ENCODE measurements at regions not wholly inside any gene's neighbourhood (a gene's known extent, or its start where the extent isn't known, plus 50 kb on each side); places are given as distances from the start of the nearest gene placed in this dataset.

DNA sequence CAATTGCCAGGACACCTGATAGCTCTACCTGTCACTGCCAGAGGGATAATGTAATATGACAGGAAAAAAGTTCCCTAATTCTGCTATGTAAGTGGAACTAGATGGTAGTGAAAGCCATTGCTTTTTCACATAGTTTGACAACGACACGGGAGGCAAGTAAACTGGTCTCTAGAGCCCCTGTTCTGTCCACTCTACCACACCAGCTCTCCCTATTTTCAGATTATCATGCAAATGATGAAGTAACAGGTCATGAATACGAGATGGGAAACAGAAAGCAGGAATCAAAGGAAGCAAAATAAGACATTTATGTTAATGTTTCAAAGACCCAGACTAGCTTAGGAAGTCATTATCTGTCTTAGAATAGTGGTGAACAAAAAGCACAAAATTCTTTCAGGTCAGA, 56.2 kb downstream of the TAF11L14 start:
- Histone ChIP-seq H3K27ac (ENCODE audit: low read depth, low read length) (no peak overlapping the region), H3K9me2 (replicated peaks; ENCODE audit: control insufficient read depth, low read length) (no peaks in the 10 kb centered on the region), H3K4me3 (ENCODE audit: low read length) (no peak overlapping the region), H3K9me3 (ENCODE audit: control insufficient read depth, insufficient read depth, low read length) (no peaks in the 10 kb centered on the region), H3K4me1 (ENCODE audit: control insufficient read depth, low read length) (no peaks in the 10 kb centered on the region), H3K4me2 (ENCODE audit: low read length) (no peak overlapping the region), H3K79me2 (ENCODE audit: control insufficient read depth, low read length) (no peaks in the 10 kb centered on the region), H3F3A (ENCODE audit: control insufficient read depth, insufficient read depth) (no peaks in the 10 kb centered on the region), H4K20me1 (ENCODE audit: control insufficient read depth, insufficient read depth, low read depth, low read length) (no peaks in the 10 kb centered on the region), H3K36me3 (ENCODE audit: control insufficient read depth, low read length) (no peaks in the 10 kb centered on the region), H3K27me3 (ENCODE audit: control insufficient read depth, low read length) (no peaks in the 10 kb centered on the region)
- TF ChIP-seq, protein P1, sequence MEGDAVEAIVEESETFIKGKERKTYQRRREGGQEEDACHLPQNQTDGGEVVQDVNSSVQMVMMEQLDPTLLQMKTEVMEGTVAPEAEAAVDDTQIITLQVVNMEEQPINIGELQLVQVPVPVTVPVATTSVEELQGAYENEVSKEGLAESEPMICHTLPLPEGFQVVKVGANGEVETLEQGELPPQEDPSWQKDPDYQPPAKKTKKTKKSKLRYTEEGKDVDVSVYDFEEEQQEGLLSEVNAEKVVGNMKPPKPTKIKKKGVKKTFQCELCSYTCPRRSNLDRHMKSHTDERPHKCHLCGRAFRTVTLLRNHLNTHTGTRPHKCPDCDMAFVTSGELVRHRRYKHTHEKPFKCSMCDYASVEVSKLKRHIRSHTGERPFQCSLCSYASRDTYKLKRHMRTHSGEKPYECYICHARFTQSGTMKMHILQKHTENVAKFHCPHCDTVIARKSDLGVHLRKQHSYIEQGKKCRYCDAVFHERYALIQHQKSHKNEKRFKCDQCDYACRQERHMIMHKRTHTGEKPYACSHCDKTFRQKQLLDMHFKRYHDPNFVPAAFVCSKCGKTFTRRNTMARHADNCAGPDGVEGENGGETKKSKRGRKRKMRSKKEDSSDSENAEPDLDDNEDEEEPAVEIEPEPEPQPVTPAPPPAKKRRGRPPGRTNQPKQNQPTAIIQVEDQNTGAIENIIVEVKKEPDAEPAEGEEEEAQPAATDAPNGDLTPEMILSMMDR (IDR thresholded peaks at IDR 0.05; ENCODE audit: low read depth, low read length, poor library complexity, severe bottlenecking), result no peak
- TF ChIP-seq EZH2phosphoT487 (IDR thresholded peaks at IDR 0.05; ENCODE audit: borderline replicate concordance, low read length), result no peak

GRCh38 chr5:17691762-17692161, 57.5 kb downstream of the TAF11L14 start:
- TF ChIP-seq EZH2phosphoT487 (IDR thresholded peaks at IDR 0.05; ENCODE audit: borderline replicate concordance, low read length), result no peak
- TF ChIP-seq, protein P1 (IDR thresholded peaks at IDR 0.05; ENCODE audit: low read depth, low read length, poor library complexity, severe bottlenecking), result no peak
- Histone ChIP-seq H3K27ac (ENCODE audit: low read depth, low read length) (no peak overlapping the region), H3K4me2 (ENCODE audit: low read length) (no peak overlapping the region), H3K27me3 (ENCODE audit: control insufficient read depth, low read length) (no peaks in the 10 kb centered on the region), H3F3A (ENCODE audit: control insufficient read depth, insufficient read depth) (no peaks in the 10 kb centered on the region), H3K9me2 (replicated peaks; ENCODE audit: control insufficient read depth, low read length) (no peaks in the 10 kb centered on the region), H3K79me2 (ENCODE audit: control insufficient read depth, low read length) (no peaks in the 10 kb centered on the region), H3K4me1 (ENCODE audit: control insufficient read depth, low read length) (no peaks in the 10 kb centered on the region), H4K20me1 (ENCODE audit: control insufficient read depth, insufficient read depth, low read depth, low read length) (no peaks in the 10 kb centered on the region), H3K4me3 (ENCODE audit: low read length) (no peak overlapping the region), H3K9me3 (ENCODE audit: control insufficient read depth, insufficient read depth, low read length) (no peaks in the 10 kb centered on the region), H3K36me3 (ENCODE audit: control insufficient read depth, low read length) (no peaks in the 10 kb centered on the region)

- Histone ChIP-seq H3K4me3 (ENCODE audit: low read length) (no peak overlapping the region), H3K4me1 (ENCODE audit: control insufficient read depth, low read length) (no peaks in the 10 kb centered on the region), H3F3A (ENCODE audit: control insufficient read depth, insufficient read depth) (no peaks in the 10 kb centered on the region), H3K9me2 (replicated peaks; ENCODE audit: control insufficient read depth, low read length) (no peaks in the 10 kb centered on the region), H3K36me3 (ENCODE audit: control insufficient read depth, low read length) (no peaks in the 10 kb centered on the region), H3K9me3 (ENCODE audit: control insufficient read depth, insufficient read depth, low read length) (no peaks in the 10 kb centered on the region), H3K27me3 (ENCODE audit: control insufficient read depth, low read length) (no peaks in the 10 kb centered on the region), H3K27ac (ENCODE audit: low read depth, low read length) (no peak overlapping the region), H4K20me1 (ENCODE audit: control insufficient read depth, insufficient read depth, low read depth, low read length) (no peaks in the 10 kb centered on the region), H3K4me2 (ENCODE audit: low read length) (no peak overlapping the region), H3K79me2 (ENCODE audit: control insufficient read depth, low read length) (no peaks in the 10 kb centered on the region)
- TF ChIP-seq, protein P1 (IDR thresholded peaks at IDR 0.05; ENCODE audit: low read depth, low read length, poor library complexity, severe bottlenecking), result no peak
- no peak for TF ChIP-seq EZH2phosphoT487 (IDR thresholded peaks at IDR 0.05; ENCODE audit: borderline replicate concordance, low read length)
Observed at GRCh38 chr5:17694371-17694770, 60.1 kb downstream of the TAF11L14 start.

- Histone ChIP-seq H3K27me3 (ENCODE audit: control insufficient read depth, low read length) (no peaks in the 10 kb centered on the region), H3F3A (ENCODE audit: control insufficient read depth, insufficient read depth) (no peaks in the 10 kb centered on the region), H3K4me2 (ENCODE audit: low read length) (no peak overlapping the region), H3K27ac (ENCODE audit: low read depth, low read length) (no peak overlapping the region), H3K79me2 (ENCODE audit: control insufficient read depth, low read length) (no peaks in the 10 kb centered on the region), H3K36me3 (ENCODE audit: control insufficient read depth, low read length) (no peaks in the 10 kb centered on the region), H3K4me3 (ENCODE audit: low read length) (no peak overlapping the region), H3K9me3 (ENCODE audit: control insufficient read depth, insufficient read depth, low read length) (no peaks in the 10 kb centered on the region), H3K4me1 (ENCODE audit: control insufficient read depth, low read length) (no peaks in the 10 kb centered on the region), H4K20me1 (ENCODE audit: control insufficient read depth, insufficient read depth, low read depth, low read length) (no peaks in the 10 kb centered on the region), H3K9me2 (replicated peaks; ENCODE audit: control insufficient read depth, low read length) (no peaks in the 10 kb centered on the region)
- TF ChIP-seq, protein P1 (IDR thresholded peaks at IDR 0.05; ENCODE audit: low read depth, low read length, poor library complexity, severe bottlenecking), result no peak
- TF ChIP-seq EZH2phosphoT487 (IDR thresholded peaks at IDR 0.05; ENCODE audit: borderline replicate concordance, low read length), result no peak
Observed at GRCh38 chr5:17694914-17695313, 60.7 kb downstream of the TAF11L14 start.
